ENCODE measurements at regions not wholly inside any gene's neighbourhood (a gene's known extent, or its start where the extent isn't known, plus 50 kb on each side); places are given as distances from the start of the nearest gene placed in this dataset.

DNA sequence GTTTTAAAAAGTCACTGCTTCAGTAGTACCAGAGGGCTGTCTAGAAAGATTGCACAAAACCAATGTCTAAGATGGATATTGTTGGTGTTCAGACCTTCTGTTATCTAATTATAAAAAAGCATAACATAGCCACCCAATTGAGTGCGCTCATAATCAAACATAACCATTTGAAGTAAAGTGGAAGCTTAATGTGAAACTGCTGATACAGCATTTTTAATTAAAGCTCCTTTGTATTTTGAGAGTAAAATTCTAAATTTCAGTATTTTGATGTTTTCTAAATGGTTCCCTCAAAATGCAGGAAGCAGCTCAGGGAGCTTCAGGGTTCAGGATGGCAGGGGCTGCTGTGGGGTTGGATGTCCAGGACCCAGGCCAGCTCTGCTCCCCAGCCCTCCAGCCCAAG lies 291.8 kb upstream of the ZFP64 start:
- Histone ChIP-seq H3K27ac (ENCODE audit: low read depth, low read length) (no peak overlapping the region), H3K56ac (replicated peaks; ENCODE audit: insufficient read length, low read depth, low read length) (no peak overlapping the region), H2BK15ac (ENCODE audit: low read length) (no peak overlapping the region), H3K9me3 (ENCODE audit: insufficient read depth in 2 of 2, low read depth in 1 of 2, low read length in 1 of 2) (no peaks in the 10 kb centered on the region), H2BK5ac (ENCODE audit: low read depth, low read length) (no peak overlapping the region), H3K23ac (ENCODE audit: insufficient read length) (no peak overlapping the region), H3K9ac (replicated peaks in 1 of 4; ENCODE audit: extremely low read depth in 1 of 4, low read depth in 3 of 4, low read length in 3 of 4) (no peak overlapping the region), H3K23me2 (ENCODE audit: low read depth, low read length) (no peaks in the 10 kb centered on the region), H3K18ac (ENCODE audit: extremely low read depth, low read length) (no peak overlapping the region), H4K20me1 (replicated peaks in 1 of 2; ENCODE audit: control insufficient read depth in 1 of 2, insufficient read depth in 2 of 2, low read length in 2 of 2) (no peaks in the 10 kb centered on the region), H3K36me3 (ENCODE audit: control insufficient read depth in 2 of 4, insufficient read depth in 4 of 4, low read length in 3 of 4) (no peaks in the 10 kb centered on the region), H2AK5ac (ENCODE audit: low read depth, low read length) (no peak overlapping the region), H2BK120ac (replicated peaks; ENCODE audit: low read depth, low read length) (no peak overlapping the region), H2BK12ac (ENCODE audit: low read depth, low read length) (no peak overlapping the region), H3K79me2 (ENCODE audit: control insufficient read depth in 1 of 2, insufficient read depth in 2 of 2, low read length in 2 of 2) (no peaks in the 10 kb centered on the region), H3K79me1 (ENCODE audit: low read depth, low read length) (no peaks in the 10 kb centered on the region), H2BK20ac (ENCODE audit: low read length) (no peak overlapping the region), H3K14ac (ENCODE audit: insufficient read length) (no peak overlapping the region), H2AFZ (ENCODE audit: low read length) (no peak overlapping the region), H3K4me3 (ENCODE audit: extremely low read depth in 1 of 4, insufficient read depth in 2 of 4, low read depth in 3 of 4, low read length in 4 of 4) (no peak overlapping the region), H3K4ac (replicated peaks; ENCODE audit: insufficient read length, low read depth, low read length) (no peak overlapping the region), H4K8ac (ENCODE audit: extremely low read depth, insufficient read depth, low read length) (no peak overlapping the region), H4K5ac (ENCODE audit: insufficient read length, low read depth, low read length) (no peak overlapping the region), H3K4me1 (replicated peaks in 1 of 4; ENCODE audit: control insufficient read depth in 3 of 4, insufficient read depth in 4 of 4, low read length in 3 of 4) (no peaks in the 10 kb centered on the region), H4K91ac (replicated peaks; ENCODE audit: insufficient read length, low read length) (no peak overlapping the region), H3K27me3 (replicated peaks in 1 of 4; ENCODE audit: control insufficient read depth in 3 of 4, extremely low read depth in 1 of 4, insufficient read depth in 3 of 4, low read length in 3 of 4) (no peaks in the 10 kb centered on the region), H3K4me2 (ENCODE audit: insufficient read depth in 1 of 2, low read depth in 2 of 2, low read length in 2 of 2) (no peak overlapping the region)
- POLR2A ChIA-PET (ENCODE audit: partially characterized antibody) = interaction anchor here (0.7 kb wide), 1 partner anchor 45 kb away, joined by 3 read pairs; no protein-coding TSS in a partner anchor
- DNase-seq (ENCODE audit: low read depth in 1 of 2, low spot score in 2 of 2) (no peak), FAIRE-seq (no peak)
- TF ChIP-seq JUND (IDR thresholded peaks at IDR 0.05; ENCODE audit: low read length) (no peak), EP300 (IDR thresholded peaks at IDR 0.05; ENCODE audit: borderline replicate concordance in 1 of 2, low read depth in 2 of 2, low read length in 2 of 2) (no peak), SIN3A (conservative IDR thresholded peaks at IDR 0.05 in 1 of 2, IDR thresholded peaks at IDR 0.05 in 1 of 2; ENCODE audit: low read depth in 1 of 2, low read length in 2 of 2) (no peak), MAFK (IDR thresholded peaks at IDR 0.05; ENCODE audit: low read depth, low read length) (peak; percentile 97), SP1 (IDR thresholded peaks at IDR 0.05; ENCODE audit: low read depth, low read length) (no peak), FOSL1 (IDR thresholded peaks at IDR 0.05; ENCODE audit: insufficient read depth, low read depth, low read length) (no peak), GABPA (IDR thresholded peaks at IDR 0.05; ENCODE audit: borderline replicate concordance, insufficient read depth, low read length) (no peak)
- WGBS, 2 experiments (ENCODE audit: extremely low coverage in 1 of 2, insufficient coverage in 1 of 2, insufficient read length in 1 of 2, insufficient replicate concordance in 2 of 2, low coverage in 1 of 2, low lambda C conversion rate in 2 of 2, missing lambda C conversion rate in 1 of 2) = 100% methylated on average over 1 of the region's 1 CpG; no CpG with 5 or more reads in 1 of the 2 experiments
- CTCF ChIA-PET (ENCODE audit: partially characterized antibody) = interaction anchor here (1.0 to 1.1 kb wide), 2 partner anchors 91 to 170 kb away, joined by 3 to 6 read pairs; no protein-coding TSS in a partner anchor

All from H1 (cell line).